A549 (cell line): ENCODE measurements at regions not wholly inside any gene's neighbourhood (a gene's known extent, or its start where the extent isn't known, plus 50 kb on each side); places are given as distances from the start of the nearest gene placed in this dataset.

Experiments
- EP300 ChIP-seq, 2 experiments: fragments of >200 bp; sonication (Bioruptor Twin); formaldehyde crosslinking; IDR thresholded peaks; 2 replicates in 1 of 2; 3 replicates in 1 of 2; pipeline ENCODE4 v1.6.1; 2016 to 2017
- HOXB13 ChIP-seq: fragments of 250-450 bp; sonication (Bioruptor Pico); IDR thresholded peaks from 2 replicates; pipeline ENCODE4 v1.5.0; 2020; ENCODE audit warnings: low read depth, mild to moderate bottlenecking, moderate library complexity
- JUN ChIP-seq, 2 experiments: fragments of >200 bp; sonication (Bioruptor Twin); formaldehyde crosslinking; IDR thresholded peaks; 2 replicates in 1 of 2; 3 replicates in 1 of 2; pipeline ENCODE4 v1.6.1; 2016 to 2017
- JUNB ChIP-seq: fragments of >200 bp; sonication (Bioruptor Twin); formaldehyde crosslinking; IDR thresholded peaks from 2 replicates; pipeline ENCODE4 v1.6.1; 2016
- NR3C1 ChIP-seq: fragments of >200 bp; sonication (Bioruptor Twin); formaldehyde crosslinking; IDR thresholded peaks from 3 replicates; pipeline ENCODE4 v1.6.1; 2017
- POLR2A ChIP-seq: IDR thresholded peaks from 2 replicates; pipeline ENCODE4 v1.6.1; 2012; ENCODE audit warnings: mild to moderate bottlenecking, low read length
- TF ChIP-seq, protein P1 (sequence below): fragments of >200 bp; sonication (Bioruptor Twin); formaldehyde crosslinking; IDR thresholded peaks from 3 replicates; pipeline ENCODE4 v1.5.1; 2016

GRCh38 chrY:19487494-19487893, 257.0 kb downstream of the KDM5D start:
- TF ChIP-seq, protein P1, sequence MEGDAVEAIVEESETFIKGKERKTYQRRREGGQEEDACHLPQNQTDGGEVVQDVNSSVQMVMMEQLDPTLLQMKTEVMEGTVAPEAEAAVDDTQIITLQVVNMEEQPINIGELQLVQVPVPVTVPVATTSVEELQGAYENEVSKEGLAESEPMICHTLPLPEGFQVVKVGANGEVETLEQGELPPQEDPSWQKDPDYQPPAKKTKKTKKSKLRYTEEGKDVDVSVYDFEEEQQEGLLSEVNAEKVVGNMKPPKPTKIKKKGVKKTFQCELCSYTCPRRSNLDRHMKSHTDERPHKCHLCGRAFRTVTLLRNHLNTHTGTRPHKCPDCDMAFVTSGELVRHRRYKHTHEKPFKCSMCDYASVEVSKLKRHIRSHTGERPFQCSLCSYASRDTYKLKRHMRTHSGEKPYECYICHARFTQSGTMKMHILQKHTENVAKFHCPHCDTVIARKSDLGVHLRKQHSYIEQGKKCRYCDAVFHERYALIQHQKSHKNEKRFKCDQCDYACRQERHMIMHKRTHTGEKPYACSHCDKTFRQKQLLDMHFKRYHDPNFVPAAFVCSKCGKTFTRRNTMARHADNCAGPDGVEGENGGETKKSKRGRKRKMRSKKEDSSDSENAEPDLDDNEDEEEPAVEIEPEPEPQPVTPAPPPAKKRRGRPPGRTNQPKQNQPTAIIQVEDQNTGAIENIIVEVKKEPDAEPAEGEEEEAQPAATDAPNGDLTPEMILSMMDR: no peak
- TF ChIP-seq POLR2A (no peak), JUNB (no peak), NR3C1 (no peak), EP300 (IDR thresholded peaks at IDR 0.05) (no peak), HOXB13 (CRISPR knock-in tag) (no peak), JUN (IDR thresholded peaks at IDR 0.05) (no peak)
